ENCODE measurements at regions not wholly inside any gene's neighbourhood (a gene's known extent, or its start where the extent isn't known, plus 50 kb on each side); places are given as distances from the start of the nearest gene placed in this dataset.

DNA sequence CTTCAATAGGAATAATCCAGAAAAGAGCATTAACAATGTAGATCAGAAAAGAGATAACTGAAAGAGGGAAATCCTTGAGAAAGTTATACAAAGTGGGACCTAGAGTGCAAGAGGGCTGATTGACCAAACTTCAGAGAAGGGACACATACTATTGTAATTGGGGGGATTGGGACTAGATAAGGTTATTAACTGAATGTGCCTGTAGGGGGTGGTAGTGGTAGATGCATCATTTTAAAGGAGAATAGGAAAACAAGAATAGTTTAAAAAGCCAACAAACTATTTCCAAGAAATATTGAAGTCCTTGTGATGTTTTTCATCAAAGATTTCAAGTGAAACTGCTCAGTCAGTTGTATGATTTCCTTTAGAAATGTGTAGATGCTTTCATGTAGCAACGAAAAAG is 468.5 kb downstream of the TAF11L14 start:
- TF ChIP-seq, protein P1, sequence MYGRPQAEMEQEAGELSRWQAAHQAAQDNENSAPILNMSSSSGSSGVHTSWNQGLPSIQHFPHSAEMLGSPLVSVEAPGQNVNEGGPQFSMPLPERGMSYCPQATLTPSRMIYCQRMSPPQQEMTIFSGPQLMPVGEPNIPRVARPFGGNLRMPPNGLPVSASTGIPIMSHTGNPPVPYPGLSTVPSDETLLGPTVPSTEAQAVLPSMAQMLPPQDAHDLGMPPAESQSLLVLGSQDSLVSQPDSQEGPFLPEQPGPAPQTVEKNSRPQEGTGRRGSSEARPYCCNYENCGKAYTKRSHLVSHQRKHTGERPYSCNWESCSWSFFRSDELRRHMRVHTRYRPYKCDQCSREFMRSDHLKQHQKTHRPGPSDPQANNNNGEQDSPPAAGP (tag by site-specific recombination; IDR thresholded peaks at IDR 0.05): no peak
- TF ChIP-seq ZNF747 (tag by site-specific recombination; IDR thresholded peaks at IDR 0.05): no peak
- no peak for TF ChIP-seq GLI4 (tag by site-specific recombination; IDR thresholded peaks at IDR 0.05)
- TF ChIP-seq, protein P2, sequence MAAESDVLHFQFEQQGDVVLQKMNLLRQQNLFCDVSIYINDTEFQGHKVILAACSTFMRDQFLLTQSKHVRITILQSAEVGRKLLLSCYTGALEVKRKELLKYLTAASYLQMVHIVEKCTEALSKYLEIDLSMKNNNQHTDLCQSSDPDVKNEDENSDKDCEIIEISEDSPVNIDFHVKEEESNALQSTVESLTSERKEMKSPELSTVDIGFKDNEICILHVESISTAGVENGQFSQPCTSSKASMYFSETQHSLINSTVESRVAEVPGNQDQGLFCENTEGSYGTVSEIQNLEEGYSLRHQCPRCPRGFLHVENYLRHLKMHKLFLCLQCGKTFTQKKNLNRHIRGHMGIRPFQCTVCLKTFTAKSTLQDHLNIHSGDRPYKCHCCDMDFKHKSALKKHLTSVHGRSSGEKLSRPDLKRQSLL (tag by site-specific recombination; IDR thresholded peaks at IDR 0.05): no peak
- no peak for TF ChIP-seq HOXC10 (CRISPR knock-in tag; IDR thresholded peaks at IDR 0.05)
- no peak for TF ChIP-seq TCF7L2 (IDR thresholded peaks at IDR 0.05; ENCODE audit: borderline replicate concordance, low read depth, low read length)
- no peak for TF ChIP-seq YY1 (tag by site-specific recombination; IDR thresholded peaks at IDR 0.05)
- TF ChIP-seq, protein P3, sequence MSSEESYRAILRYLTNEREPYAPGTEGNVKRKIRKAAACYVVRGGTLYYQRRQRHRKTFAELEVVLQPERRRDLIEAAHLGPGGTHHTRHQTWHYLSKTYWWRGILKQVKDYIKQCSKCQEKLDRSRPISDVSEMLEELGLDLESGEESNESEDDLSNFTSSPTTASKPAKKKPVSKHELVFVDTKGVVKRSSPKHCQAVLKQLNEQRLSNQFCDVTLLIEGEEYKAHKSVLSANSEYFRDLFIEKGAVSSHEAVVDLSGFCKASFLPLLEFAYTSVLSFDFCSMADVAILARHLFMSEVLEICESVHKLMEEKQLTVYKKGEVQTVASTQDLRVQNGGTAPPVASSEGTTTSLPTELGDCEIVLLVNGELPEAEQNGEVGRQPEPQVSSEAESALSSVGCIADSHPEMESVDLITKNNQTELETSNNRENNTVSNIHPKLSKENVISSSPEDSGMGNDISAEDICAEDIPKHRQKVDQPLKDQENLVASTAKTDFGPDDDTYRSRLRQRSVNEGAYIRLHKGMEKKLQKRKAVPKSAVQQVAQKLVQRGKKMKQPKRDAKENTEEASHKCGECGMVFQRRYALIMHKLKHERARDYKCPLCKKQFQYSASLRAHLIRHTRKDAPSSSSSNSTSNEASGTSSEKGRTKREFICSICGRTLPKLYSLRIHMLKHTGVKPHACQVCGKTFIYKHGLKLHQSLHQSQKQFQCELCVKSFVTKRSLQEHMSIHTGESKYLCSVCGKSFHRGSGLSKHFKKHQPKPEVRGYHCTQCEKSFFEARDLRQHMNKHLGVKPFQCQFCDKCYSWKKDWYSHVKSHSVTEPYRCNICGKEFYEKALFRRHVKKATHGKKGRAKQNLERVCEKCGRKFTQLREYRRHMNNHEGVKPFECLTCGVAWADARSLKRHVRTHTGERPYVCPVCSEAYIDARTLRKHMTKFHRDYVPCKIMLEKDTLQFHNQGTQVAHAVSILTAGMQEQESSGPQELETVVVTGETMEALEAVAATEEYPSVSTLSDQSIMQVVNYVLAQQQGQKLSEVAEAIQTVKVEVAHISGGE (tag by site-specific recombination; conservative IDR thresholded peaks at IDR 0.05; ENCODE audit: low read depth): no peak
- no peak for TF ChIP-seq ZNF16 (tag by site-specific recombination; IDR thresholded peaks at IDR 0.05; ENCODE audit: low read depth)
- no peak for TF ChIP-seq ZBTB21 (tag by site-specific recombination; IDR thresholded peaks at IDR 0.05)
- no peak for TF ChIP-seq ZNF654 (tag by site-specific recombination; IDR thresholded peaks at IDR 0.05; ENCODE audit: low read depth)
- TF ChIP-seq, protein P4, sequence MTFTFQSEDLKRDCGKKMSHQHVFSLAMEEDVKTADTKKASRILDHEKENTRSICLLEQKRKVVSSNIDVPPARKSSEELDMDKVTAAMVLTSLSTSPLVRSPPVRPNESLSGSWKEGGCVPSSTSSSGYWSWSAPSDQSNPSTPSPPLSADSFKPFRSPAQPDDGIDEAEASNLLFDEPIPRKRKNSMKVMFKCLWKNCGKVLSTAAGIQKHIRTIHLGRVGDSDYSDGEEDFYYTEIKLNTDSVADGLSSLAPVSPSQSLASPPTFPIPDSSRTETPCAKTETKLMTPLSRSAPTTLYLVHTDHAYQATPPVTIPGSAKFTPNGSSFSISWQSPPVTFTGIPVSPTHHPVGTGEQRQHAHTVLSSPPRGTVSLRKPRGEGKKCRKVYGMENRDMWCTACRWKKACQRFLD (tag by site-specific recombination; IDR thresholded peaks at IDR 0.05): no peak
- no peak for TF ChIP-seq ZNF843 (tag by site-specific recombination; IDR thresholded peaks at IDR 0.05)
- no peak for TF ChIP-seq HOXD13 (CRISPR knock-in tag; IDR thresholded peaks at IDR 0.05; ENCODE audit: borderline replicate concordance)
- TF ChIP-seq, protein P5, sequence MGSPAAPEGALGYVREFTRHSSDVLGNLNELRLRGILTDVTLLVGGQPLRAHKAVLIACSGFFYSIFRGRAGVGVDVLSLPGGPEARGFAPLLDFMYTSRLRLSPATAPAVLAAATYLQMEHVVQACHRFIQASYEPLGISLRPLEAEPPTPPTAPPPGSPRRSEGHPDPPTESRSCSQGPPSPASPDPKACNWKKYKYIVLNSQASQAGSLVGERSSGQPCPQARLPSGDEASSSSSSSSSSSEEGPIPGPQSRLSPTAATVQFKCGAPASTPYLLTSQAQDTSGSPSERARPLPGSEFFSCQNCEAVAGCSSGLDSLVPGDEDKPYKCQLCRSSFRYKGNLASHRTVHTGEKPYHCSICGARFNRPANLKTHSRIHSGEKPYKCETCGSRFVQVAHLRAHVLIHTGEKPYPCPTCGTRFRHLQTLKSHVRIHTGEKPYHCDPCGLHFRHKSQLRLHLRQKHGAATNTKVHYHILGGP (tag by site-specific recombination; IDR thresholded peaks at IDR 0.05): no peak
- TF ChIP-seq, protein P6, sequence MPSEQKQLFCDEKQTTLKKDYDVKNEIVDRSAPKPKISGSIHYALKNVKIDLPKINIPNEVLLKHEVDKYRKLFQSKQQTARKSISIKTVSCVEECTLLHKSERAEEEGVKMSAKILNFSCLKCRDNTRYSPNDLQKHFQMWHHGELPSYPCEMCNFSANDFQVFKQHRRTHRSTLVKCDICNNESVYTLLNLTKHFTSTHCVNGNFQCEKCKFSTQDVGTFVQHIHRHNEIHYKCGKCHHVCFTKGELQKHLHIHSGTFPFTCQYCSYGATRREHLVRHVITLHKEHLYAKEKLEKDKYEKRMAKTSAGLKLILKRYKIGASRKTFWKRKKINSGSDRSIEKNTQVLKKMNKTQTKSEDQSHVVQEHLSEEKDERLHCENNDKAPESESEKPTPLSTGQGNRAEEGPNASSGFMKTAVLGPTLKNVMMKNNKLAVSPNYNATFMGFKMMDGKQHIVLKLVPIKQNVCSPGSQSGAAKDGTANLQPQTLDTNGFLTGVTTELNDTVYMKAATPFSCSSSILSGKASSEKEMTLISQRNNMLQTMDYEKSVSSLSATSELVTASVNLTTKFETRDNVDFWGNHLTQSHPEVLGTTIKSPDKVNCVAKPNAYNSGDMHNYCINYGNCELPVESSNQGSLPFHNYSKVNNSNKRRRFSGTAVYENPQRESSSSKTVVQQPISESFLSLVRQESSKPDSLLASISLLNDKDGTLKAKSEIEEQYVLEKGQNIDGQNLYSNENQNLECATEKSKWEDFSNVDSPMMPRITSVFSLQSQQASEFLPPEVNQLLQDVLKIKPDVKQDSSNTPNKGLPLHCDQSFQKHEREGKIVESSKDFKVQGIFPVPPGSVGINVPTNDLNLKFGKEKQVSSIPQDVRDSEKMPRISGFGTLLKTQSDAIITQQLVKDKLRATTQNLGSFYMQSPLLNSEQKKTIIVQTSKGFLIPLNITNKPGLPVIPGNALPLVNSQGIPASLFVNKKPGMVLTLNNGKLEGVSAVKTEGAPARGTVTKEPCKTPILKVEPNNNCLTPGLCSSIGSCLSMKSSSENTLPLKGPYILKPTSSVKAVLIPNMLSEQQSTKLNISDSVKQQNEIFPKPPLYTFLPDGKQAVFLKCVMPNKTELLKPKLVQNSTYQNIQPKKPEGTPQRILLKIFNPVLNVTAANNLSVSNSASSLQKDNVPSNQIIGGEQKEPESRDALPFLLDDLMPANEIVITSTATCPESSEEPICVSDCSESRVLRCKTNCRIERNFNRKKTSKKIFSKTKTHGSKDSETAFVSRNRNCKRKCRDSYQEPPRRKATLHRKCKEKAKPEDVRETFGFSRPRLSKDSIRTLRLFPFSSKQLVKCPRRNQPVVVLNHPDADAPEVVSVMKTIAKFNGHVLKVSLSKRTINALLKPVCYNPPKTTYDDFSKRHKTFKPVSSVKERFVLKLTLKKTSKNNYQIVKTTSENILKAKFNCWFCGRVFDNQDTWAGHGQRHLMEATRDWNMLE (tag by site-specific recombination; conservative IDR thresholded peaks at IDR 0.05; ENCODE audit: low read depth): no peak
- no peak for TF ChIP-seq GLIS2 (tag by site-specific recombination; IDR thresholded peaks at IDR 0.05)
- Histone ChIP-seq H3K9me3 (ENCODE audit: control insufficient read depth, insufficient read depth, low read depth, low read length) (no peaks in the 10 kb centered on the region), H3K4me1 (ENCODE audit: control insufficient read depth, insufficient read depth, low read length) (no peaks in the 10 kb centered on the region), H3K4me3 (ENCODE audit: low read depth, low read length) (no peak overlapping the region), H3K36me3 (ENCODE audit: control insufficient read depth in 2 of 2, insufficient read depth in 1 of 2, low read length in 2 of 2) (no peaks in the 10 kb centered on the region), H3K27ac (ENCODE audit: extremely low read depth, low read depth, low read length) (no peak overlapping the region)
- POLR2A ChIA-PET: no interaction called here
- CTCF ChIA-PET: no interaction called here

All from HEK293 (cell line).